HUDEP-2 (cell line): ENCODE measurements at regions not wholly inside any gene's neighbourhood (a gene's known extent, or its start where the extent isn't known, plus 50 kb on each side); places are given as distances from the start of the nearest gene placed in this dataset.
"Not testable (repeated sequence)": the region's sequence is repeated elsewhere in the genome, so short reads cannot be mapped to it uniquely, and the experiment has no call there.

Experiments used
- DNase-seq, 76 experiments: peaks; one replicate each; lab custom pipeline; 2025; ENCODE audit not compliant: unreplicated experiment in 76 of 76; lab: John Stamatoyannopoulos, UW

GRCh38 chr22:25390297-25391240 is 171.1 kb downstream of the CRYBB2 start:
- no peak for DNase-seq

GRCh38 chr22:25392584-25392983 is 171.9 kb upstream of the GRK3 start:
- DNase-seq, result no peak

- DNase-seq, result no peak
These were observed 171.2 kb upstream of the GRK3 start for GRCh38 chr22:25393121-25393805.

- no peak for DNase-seq
These were observed 169.0 kb upstream of the GRK3 start for GRCh38 chr22:25395468-25395867.

- no peak for DNase-seq
These were observed 168.6 kb upstream of the GRK3 start for GRCh38 chr22:25395915-25396314.

- no peak for DNase-seq
These were observed 167.8 kb upstream of the GRK3 start for GRCh38 chr22:25396615-25397200.

- DNase-seq, result no peak
These were observed 166.9 kb upstream of the GRK3 start for GRCh38 chr22:25397616-25398015.

- not testable (repeated sequence) for DNase-seq
These were observed 165.8 kb upstream of the GRK3 start for GRCh38 chr22:25398591-25399062.

- no peak for DNase-seq
These were observed 164.8 kb upstream of the GRK3 start for GRCh38 chr22:25399649-25400151.

GRCh38 chr22:25402160-25402500 is 162.3 kb upstream of the GRK3 start:
- DNase-seq, result no peak

GRCh38 chr22:25402501-25403283 is 161.8 kb upstream of the GRK3 start:
- peak in 1 of 76 experiments; percentile 11 for DNase-seq

- no peak for DNase-seq
These were observed 161.1 kb upstream of the GRK3 start for GRCh38 chr22:25403284-25403810.

GRCh38 chr22:25403811-25404471 is 160.5 kb upstream of the GRK3 start:
- peak in 9 of 76 experiments; percentile 12 to 42 (median 22) for DNase-seq

GRCh38 chr22:25404556-25404927 is 159.9 kb upstream of the GRK3 start:
- DNase-seq, result peak in 2 of 76 experiments; percentile 22 to 24

GRCh38 chr22:25404928-25405816 is 159.3 kb upstream of the GRK3 start:
- peak in 46 of 76 experiments; percentile 5 to 69 (median 35) for DNase-seq

GRCh38 chr22:25405841-25406509 is 158.5 kb upstream of the GRK3 start:
- DNase-seq, result no peak

- no peak for DNase-seq
These were observed 157.8 kb upstream of the GRK3 start for GRCh38 chr22:25406510-25407210.
